RPMI8226 (cell line): ENCODE measurements at regions not wholly inside any gene's neighbourhood (a gene's known extent, or its start where the extent isn't known, plus 50 kb on each side); places are given as distances from the start of the nearest gene placed in this dataset.
"Not testable (repeated sequence)": the region's sequence is repeated elsewhere in the genome, so short reads cannot be mapped to it uniquely, and the experiment has no call there.

ENCODE experiments used
- DNase-seq: peaks from one replicate; pipeline ENCODE4 v3.0.0-alpha.2; 2015

- DNase-seq: no peak
These were observed 91.1 kb downstream of the NIBAN1 start for GRCh38 chr1:184882957-184883815.

GRCh38 chr1:184881941-184882913 is 92.1 kb downstream of the NIBAN1 start:
- no peak for DNase-seq

- no peak for DNase-seq
These were observed 94.3 kb downstream of the NIBAN1 start for GRCh38 chr1:184879876-184880557.

- no peak for DNase-seq
These were observed 95.7 kb downstream of the NIBAN1 start for GRCh38 chr1:184878602-184879001.

- DNase-seq: no peak
These were observed 96.3 kb downstream of the NIBAN1 start for GRCh38 chr1:184878002-184878401.

GRCh38 chr1:184876015-184876414 is 98.3 kb downstream of the NIBAN1 start:
- not testable (repeated sequence) for DNase-seq

GRCh38 chr1:184875218-184875617 is 99.1 kb downstream of the NIBAN1 start:
- DNase-seq: no peak

- no peak for DNase-seq
These were observed 104.0 kb downstream of the NIBAN1 start for GRCh38 chr1:184870319-184870718.

- no peak for DNase-seq
These were observed 106.2 kb downstream of the NIBAN1 start for GRCh38 chr1:184867866-184868689.

GRCh38 chr1:184866991-184867788 is 107.1 kb downstream of the NIBAN1 start:
- no peak for DNase-seq

GRCh38 chr1:184866586-184866985 is 107.7 kb downstream of the NIBAN1 start:
- DNase-seq: no peak

- no peak for DNase-seq
These were observed 108.5 kb downstream of the NIBAN1 start for GRCh38 chr1:184865831-184866230.

GRCh38 chr1:184861755-184862336 is 107.2 kb upstream of the EDEM3 start:
- DNase-seq: no peak

- DNase-seq: peak; percentile 81
These were observed 106.5 kb upstream of the EDEM3 start for GRCh38 chr1:184860985-184861754.

GRCh38 chr1:184860535-184860934 is 105.9 kb upstream of the EDEM3 start:
- no peak for DNase-seq

GRCh38 chr1:184859381-184860105 is 104.9 kb upstream of the EDEM3 start:
- DNase-seq: no peak

GRCh38 chr1:184858288-184858687 is 103.6 kb upstream of the EDEM3 start:
- no peak for DNase-seq

- no peak for DNase-seq
These were observed 100.0 kb upstream of the EDEM3 start for GRCh38 chr1:184854496-184855140.

- no peak for DNase-seq
These were observed 99.4 kb upstream of the EDEM3 start for GRCh38 chr1:184854036-184854435.
